ENCODE measurements at regions not wholly inside any gene's neighbourhood (a gene's known extent, or its start where the extent isn't known, plus 50 kb on each side); places are given as distances from the start of the nearest gene placed in this dataset.

GRCh38 chr11:116601814-116602636 is 170.8 kb downstream of the BUD13 start:
- 68 to 77% methylated on average over 11 of the region's 11 CpGs for WGBS, 2 donors

GRCh38 chr11:116600930-116601329 is 171.9 kb downstream of the BUD13 start:
- 67 to 78% methylated on average over 4 of the region's 4 CpGs for WGBS, 2 donors
- H3K4me3 ChIP-seq: no peak overlapping the region
- intact Hi-C loops (cut with DNase I): no loop called here
- H3K27me3 ChIP-seq: no peaks in the 10 kb centered on the region
- H3K27ac ChIP-seq: no peak overlapping the region
- peak; percentile 11 for DNase-seq
- H3K9me3 ChIP-seq: no peaks in the 10 kb centered on the region
- peaks cover 0 to 9% (median 0%) of the 10 kb centered on the region in 4 donors for H3K4me1 ChIP-seq
- H3K36me3 ChIP-seq: no peaks in the 10 kb centered on the region
- TF ChIP-seq POLR2AphosphoS5 (IDR thresholded peaks at IDR 0.05): no peak

More at GRCh38 chr11:116601814-116602636, 170.8 kb downstream of the BUD13 start:
- intact Hi-C loops (cut with DNase I): no loop called here
- Histone ChIP-seq H3K27me3 (no peaks in the 10 kb centered on the region), H3K27ac (no peak overlapping the region), H3K4me3 (no peak overlapping the region), H3K9me3 (no peaks in the 10 kb centered on the region), H3K4me1 (peaks cover 0 to 9% (median 0%) of the 10 kb centered on the region in 4 donors), H3K36me3 (no peaks in the 10 kb centered on the region)
- DNase-seq: peak; percentile 45
- TF ChIP-seq CTCF (IDR thresholded peaks at IDR 0.05) (no peak), EP300 (IDR thresholded peaks at IDR 0.05) (no peak), POLR2A (IDR thresholded peaks at IDR 0.05) (no peak), POLR2AphosphoS5 (IDR thresholded peaks at IDR 0.05) (no peak)

- H3K9me3 ChIP-seq: no peaks in the 10 kb centered on the region
- H3K27ac ChIP-seq: no peak overlapping the region
- H3K4me1 ChIP-seq: peaks cover 0 to 9% (median 0%) of the 10 kb centered on the region in 4 donors
- no peaks in the 10 kb centered on the region for H3K36me3 ChIP-seq
- no peak overlapping the region for H3K4me3 ChIP-seq
- TF ChIP-seq CTCF (IDR thresholded peaks at IDR 0.05): no peak
- TF ChIP-seq POLR2A (IDR thresholded peaks at IDR 0.05): no peak
- TF ChIP-seq POLR2AphosphoS5 (IDR thresholded peaks at IDR 0.05): no peak
- TF ChIP-seq EP300 (IDR thresholded peaks at IDR 0.05): no peak
- 55 to 69% methylated on average over 3 of the region's 3 CpGs for WGBS, 2 donors
- H3K27me3 ChIP-seq: peaks cover 0 to 4% (median 0%) of the 10 kb centered on the region in 3 donors
- intact Hi-C loops (cut with DNase I): no loop called here
- peak; percentile 17 for DNase-seq
Measured at GRCh38 chr11:116598556-116598955, 174.2 kb downstream of the BUD13 start.

- intact Hi-C loops (cut with DNase I): no loop called here
- 75 to 86% methylated on average over 6 of the region's 6 CpGs for WGBS, 2 donors
- no peak overlapping the region for H3K4me3 ChIP-seq
- peaks cover 0 to 4% (median 0%) of the 10 kb centered on the region in 3 donors for H3K27me3 ChIP-seq
- no peaks in the 10 kb centered on the region for H3K9me3 ChIP-seq
- peaks cover 0 to 9% (median 0%) of the 10 kb centered on the region in 4 donors for H3K4me1 ChIP-seq
- no peak overlapping the region for H3K27ac ChIP-seq
- TF ChIP-seq POLR2A (IDR thresholded peaks at IDR 0.05) (no peak), EP300 (IDR thresholded peaks at IDR 0.05) (no peak)
- H3K36me3 ChIP-seq: no peaks in the 10 kb centered on the region
- DNase-seq: peak; percentile 27
Measured at GRCh38 chr11:116598036-116598435, 174.8 kb downstream of the BUD13 start.

GRCh38 chr11:116596346-116597260 is 176.2 kb downstream of the BUD13 start:
- Histone ChIP-seq H3K27me3 (peaks cover 0 to 4% (median 0%) of the 10 kb centered on the region in 3 donors), H3K27ac (no peak overlapping the region), H3K36me3 (no peaks in the 10 kb centered on the region), H3K4me3 (no peak overlapping the region), H3K9me3 (no peaks in the 10 kb centered on the region), H3K4me1 (peaks cover 0 to 2% (median 0%) of the 10 kb centered on the region in 4 donors)
- TF ChIP-seq CTCF (IDR thresholded peaks at IDR 0.05) (no peak), POLR2A (IDR thresholded peaks at IDR 0.05) (no peak), POLR2AphosphoS5 (IDR thresholded peaks at IDR 0.05) (no peak), EP300 (IDR thresholded peaks at IDR 0.05) (no peak)
- intact Hi-C loops (cut with DNase I): no loop called here
- peak; percentile 40 for DNase-seq
- WGBS, 2 donors: 66 to 75% methylated on average over 12 of the region's 12 CpGs
